AG04450 (cell line): ENCODE measurements at regions not wholly inside any gene's neighbourhood (a gene's known extent, or its start where the extent isn't known, plus 50 kb on each side); places are given as distances from the start of the nearest gene placed in this dataset.
A peak's percentile ranks its signal among the peaks of the same experiment; 100 is the strongest.

Source experiments
- CTCF ChIA-PET: fragments of 300-600, 350-600 bp; formaldehyde crosslinking; extraction: SDS; loops from one replicate; lab custom pipeline; 2022; ENCODE audit warnings: antibody characterized with exemption, inconsistent platforms; lab: Charles Lee
- POLR2A ChIA-PET: fragments of 350-600 bp; formaldehyde crosslinking; extraction: SDS; loops from one replicate; lab custom pipeline; 2021; ENCODE audit warnings: antibody characterized with exemption, inconsistent platforms; lab: Yijun Ruan, JAX
- DNase-seq: peaks from one replicate; pipeline ENCODE4 v3.0.0-alpha.2; 2011; ENCODE audit warnings: low read depth, low spot score
- H3K27ac ChIP-seq: one replicate; pipeline ENCODE4 v1.5.1; 2012; ENCODE audit warnings: low read depth, low read length, control low read depth
- H3K27me3 ChIP-seq: one replicate; pipeline ENCODE4 v1.6.0; 2012; ENCODE audit warnings: low read length; ENCODE audit not compliant: control insufficient read depth, insufficient read depth
- H3K4me3 ChIP-seq: 2 replicates; pipeline ENCODE4 v1.5.1; 2011; ENCODE audit warnings: mild to moderate bottlenecking, low read depth, low read length, control low read depth
- H3K9me3 ChIP-seq: 2 replicates; pipeline ENCODE4 v1.5.1; 2012; ENCODE audit warnings: low read length; ENCODE audit not compliant: control insufficient read depth, insufficient read depth
- TF ChIP-seq, protein P1 (sequence below): IDR thresholded peaks from 2 replicates; pipeline ENCODE4 v1.5.1; 2011; ENCODE audit warnings: low read depth, low read length, control low read depth, inconsistent platforms

DNA sequence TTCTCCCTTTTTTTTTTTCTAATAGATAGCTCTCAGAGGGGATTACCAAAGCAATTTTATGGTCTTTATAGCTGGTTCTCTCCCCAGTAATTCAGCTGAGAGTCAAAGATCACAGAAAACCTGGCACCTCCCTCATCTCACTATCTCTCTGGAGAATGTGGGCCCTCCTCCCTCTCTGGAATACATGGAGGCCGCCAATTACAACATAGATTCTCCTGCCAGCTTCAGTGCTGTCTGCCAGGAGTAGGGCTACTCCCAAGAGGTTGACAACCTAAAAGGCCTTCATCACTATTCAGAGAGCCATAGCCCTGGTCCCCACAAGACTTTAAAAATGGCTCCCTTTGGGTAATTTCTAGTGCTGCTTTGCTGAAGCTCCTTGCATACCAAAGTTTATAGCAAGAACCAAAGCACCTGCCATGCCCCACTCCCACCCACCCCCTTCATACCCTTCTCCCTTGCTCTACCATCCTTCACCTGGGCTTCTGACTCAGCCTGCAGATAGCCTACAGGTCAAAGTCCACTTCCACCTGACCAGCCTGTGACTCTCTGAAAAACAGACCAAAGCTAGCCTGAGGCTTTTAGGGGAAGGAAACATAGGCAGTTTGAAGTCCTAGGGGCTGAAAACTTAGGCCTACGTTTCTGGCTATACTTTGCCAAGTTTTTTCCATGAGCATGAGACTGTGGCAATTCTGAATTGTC lies 472.3 kb downstream of the TNS1 start:
- ChIA-PET CTCF (interaction anchor here (1.1 to 1.3 kb wide), 2 partner anchors 20 to 183 kb away, joined by 3 read pairs; no protein-coding TSS in a partner anchor), POLR2A (no interaction called here)
- no peak for DNase-seq
- peaks cover 22% of the 10 kb centered on the region for H3K27me3 ChIP-seq
- no peak overlapping the region for H3K4me3 ChIP-seq
- TF ChIP-seq, protein P1, sequence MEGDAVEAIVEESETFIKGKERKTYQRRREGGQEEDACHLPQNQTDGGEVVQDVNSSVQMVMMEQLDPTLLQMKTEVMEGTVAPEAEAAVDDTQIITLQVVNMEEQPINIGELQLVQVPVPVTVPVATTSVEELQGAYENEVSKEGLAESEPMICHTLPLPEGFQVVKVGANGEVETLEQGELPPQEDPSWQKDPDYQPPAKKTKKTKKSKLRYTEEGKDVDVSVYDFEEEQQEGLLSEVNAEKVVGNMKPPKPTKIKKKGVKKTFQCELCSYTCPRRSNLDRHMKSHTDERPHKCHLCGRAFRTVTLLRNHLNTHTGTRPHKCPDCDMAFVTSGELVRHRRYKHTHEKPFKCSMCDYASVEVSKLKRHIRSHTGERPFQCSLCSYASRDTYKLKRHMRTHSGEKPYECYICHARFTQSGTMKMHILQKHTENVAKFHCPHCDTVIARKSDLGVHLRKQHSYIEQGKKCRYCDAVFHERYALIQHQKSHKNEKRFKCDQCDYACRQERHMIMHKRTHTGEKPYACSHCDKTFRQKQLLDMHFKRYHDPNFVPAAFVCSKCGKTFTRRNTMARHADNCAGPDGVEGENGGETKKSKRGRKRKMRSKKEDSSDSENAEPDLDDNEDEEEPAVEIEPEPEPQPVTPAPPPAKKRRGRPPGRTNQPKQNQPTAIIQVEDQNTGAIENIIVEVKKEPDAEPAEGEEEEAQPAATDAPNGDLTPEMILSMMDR: no peak
- H3K27ac ChIP-seq: no peak overlapping the region
- no peaks in the 10 kb centered on the region for H3K9me3 ChIP-seq

DNA sequence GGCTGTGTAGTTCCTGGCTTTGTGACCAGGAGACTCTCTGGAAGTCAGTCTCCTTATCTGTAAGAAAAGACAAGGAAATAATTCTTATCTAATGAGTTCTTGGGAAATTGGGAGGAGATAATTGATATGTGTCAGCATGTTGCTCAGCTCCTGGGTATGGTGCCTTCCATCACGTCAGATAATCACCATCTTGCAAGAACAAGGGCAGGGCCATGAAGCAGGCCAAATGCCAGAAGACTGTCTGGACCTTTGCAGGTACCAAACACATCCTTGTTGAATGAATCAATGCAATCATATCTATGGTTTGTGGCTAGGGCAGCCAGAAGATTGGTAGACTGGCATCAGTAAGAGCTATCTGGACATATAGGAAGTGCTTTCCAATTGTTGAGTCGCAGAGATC lies 473.5 kb downstream of the TNS1 start:
- no peak overlapping the region for H3K4me3 ChIP-seq
- H3K27me3 ChIP-seq: peaks cover 22% of the 10 kb centered on the region
- TF ChIP-seq, protein P1: no peak
- POLR2A ChIA-PET: interaction anchor here (0.6 kb wide), 1 partner anchor 184 kb away, joined by 3 read pairs; no protein-coding TSS in a partner anchor
- H3K27ac ChIP-seq: no peak overlapping the region
- CTCF ChIA-PET: no interaction called here
- no peak for DNase-seq
- no peaks in the 10 kb centered on the region for H3K9me3 ChIP-seq

DNA sequence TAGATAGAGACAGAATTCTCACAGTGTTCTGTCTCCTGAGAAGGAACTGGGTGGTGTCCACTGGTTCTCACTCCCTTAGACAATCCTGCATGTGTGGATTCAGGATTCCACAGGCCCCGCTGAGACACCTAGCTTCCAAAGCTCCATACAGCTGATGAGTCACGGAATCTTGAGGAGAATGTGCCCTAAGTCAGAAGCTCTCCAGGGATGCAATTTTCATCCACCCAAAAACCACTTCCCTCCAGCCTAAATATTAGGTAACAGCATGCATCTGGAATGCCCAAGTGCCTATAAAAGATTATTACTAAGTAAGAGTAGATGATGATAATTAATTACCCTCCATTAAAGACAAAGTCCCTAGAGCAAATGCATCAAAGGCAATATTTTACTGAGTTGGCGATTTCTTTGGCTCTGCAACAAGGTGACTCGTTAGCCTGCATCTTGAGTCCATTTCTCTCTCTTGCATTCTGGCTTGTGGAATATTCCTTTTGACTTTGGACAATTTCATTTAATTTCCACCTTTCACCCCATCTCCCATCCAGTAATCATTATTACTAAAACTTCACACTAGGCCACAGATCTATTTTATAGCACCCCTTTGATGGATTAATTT lies 475.1 kb downstream of the TNS1 start:
- POLR2A ChIA-PET: no interaction called here
- no peak overlapping the region for H3K27ac ChIP-seq
- TF ChIP-seq, protein P1: 0 out of 2 replicates have a peak, but pooled peaks have one; percentile 7
- DNase-seq: no peak
- peaks cover 13% of the 10 kb centered on the region for H3K27me3 ChIP-seq
- CTCF ChIA-PET: interaction anchor here (0.6 kb wide), 1 partner anchor 824 kb away, joined by 12 read pairs; no protein-coding TSS in a partner anchor
- no peaks in the 10 kb centered on the region for H3K9me3 ChIP-seq
- H3K4me3 ChIP-seq: no peak overlapping the region

DNA sequence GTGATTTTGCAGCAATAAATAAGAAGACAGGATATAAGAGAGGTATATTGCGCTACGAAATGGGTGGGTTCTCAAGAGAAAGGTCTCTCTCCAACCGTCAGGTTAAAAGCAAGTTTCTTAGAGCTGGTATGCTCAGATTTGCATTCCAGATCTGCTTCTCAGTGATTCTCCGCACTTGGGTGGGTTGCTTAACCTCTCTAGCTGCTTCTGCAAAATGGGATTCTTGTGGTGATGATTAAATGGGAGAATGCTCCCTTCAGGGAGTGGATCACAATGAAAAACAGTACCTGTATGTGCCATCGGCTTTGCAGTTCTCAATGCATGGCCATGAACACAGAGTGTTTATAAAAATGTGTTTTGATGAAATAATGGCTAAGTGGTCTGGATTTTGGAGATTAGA lies 477.7 kb downstream of the TNS1 start:
- TF ChIP-seq, protein P1: no peak
- Histone ChIP-seq H3K27ac (no peak overlapping the region), H3K27me3 (peaks cover 8% of the 10 kb centered on the region), H3K9me3 (no peaks in the 10 kb centered on the region), H3K4me3 (no peak overlapping the region)
- ChIA-PET POLR2A (no interaction called here), CTCF (no interaction called here)
- no peak for DNase-seq

DNA sequence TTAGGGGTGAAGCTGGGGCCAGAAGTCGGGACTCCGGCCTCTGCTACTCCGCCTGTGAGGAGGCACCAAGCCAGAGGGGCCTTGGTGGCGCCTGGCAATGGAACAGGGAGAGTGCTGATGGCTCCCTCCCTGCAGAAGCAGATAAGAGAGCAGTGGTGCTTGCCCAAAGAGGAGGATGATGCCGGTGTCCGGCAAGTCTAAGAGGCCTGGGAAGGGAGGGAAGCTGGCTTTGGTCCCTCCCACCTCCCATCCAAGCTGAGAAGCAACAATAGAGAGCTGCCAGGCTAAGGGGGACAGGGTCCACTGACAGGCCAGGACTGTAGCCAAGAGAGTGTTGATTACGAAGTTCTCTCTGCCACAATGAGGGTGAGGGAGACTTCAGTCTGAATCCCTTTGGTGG lies 479.5 kb downstream of the TNS1 start:
- no peak overlapping the region for H3K4me3 ChIP-seq
- no peak overlapping the region for H3K27ac ChIP-seq
- ChIA-PET CTCF (interaction anchor here (1.5 kb wide), 1 partner anchor 130 kb away, joined by 3 read pairs; no protein-coding TSS in a partner anchor), POLR2A (no interaction called here)
- H3K9me3 ChIP-seq: no peaks in the 10 kb centered on the region
- H3K27me3 ChIP-seq: peaks cover 6% of the 10 kb centered on the region
- TF ChIP-seq, protein P1: no peak
- DNase-seq: no peak
